ENCODE measurements at regions not wholly inside any gene's neighbourhood (a gene's known extent, or its start where the extent isn't known, plus 50 kb on each side); places are given as distances from the start of the nearest gene placed in this dataset.

DNA sequence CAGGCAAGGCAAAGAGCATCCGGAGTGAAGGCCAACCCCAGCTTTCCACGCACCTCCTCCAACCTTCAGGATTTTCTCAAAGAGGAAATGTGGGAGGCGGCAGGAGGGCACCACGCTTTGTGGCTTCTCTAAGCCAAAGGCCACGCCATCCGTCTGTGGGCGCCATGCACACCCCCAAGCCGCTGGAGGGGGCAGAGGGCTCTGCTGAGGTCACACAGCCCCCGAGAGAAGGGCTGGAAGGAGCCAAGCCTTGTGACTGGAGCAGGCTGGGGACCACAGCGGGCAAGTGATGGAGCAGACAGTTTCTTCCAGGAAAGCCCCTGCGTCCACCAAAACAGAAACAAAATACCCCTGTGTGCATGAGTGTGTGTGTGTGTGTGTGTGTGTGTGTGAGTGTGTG, 527.4 kb downstream of the BRD1 start:
- no peak for DNase-seq
- Histone ChIP-seq H3K4me3 (ENCODE audit: insufficient read depth, low read depth, low read length) (no peak overlapping the region), H3K9ac (ENCODE audit: low read depth, low read length) (no peak overlapping the region), H3K9me1 (ENCODE audit: insufficient read depth, low read length) (no peaks in the 10 kb centered on the region), H4K8ac (ENCODE audit: low read depth in 2 of 2, low read length in 2 of 2) (no peak overlapping the region), H3K79me1 (ENCODE audit: low read depth in 1 of 2, low read length in 2 of 2) (no peaks in the 10 kb centered on the region), H2AFZ (replicated peaks; ENCODE audit: low read length, poor library complexity) (no peak overlapping the region), H4K91ac (ENCODE audit: insufficient read depth, low read depth, low read length) (no peak overlapping the region), H2AK9ac (replicated peaks; ENCODE audit: low read depth, low read length, poor library complexity) (peak overlapping the region; percentile 9), H2BK120ac (ENCODE audit: low read depth, low read length) (no peak overlapping the region), H4K5ac (ENCODE audit: low read depth, low read length) (no peak overlapping the region), H3K4me1 (ENCODE audit: control insufficient read depth, insufficient read depth, low read length) (no peaks in the 10 kb centered on the region), H3K27me3 (ENCODE audit: control insufficient read depth, insufficient read depth, low read length) (no peaks in the 10 kb centered on the region), H2BK20ac (ENCODE audit: low read depth, low read length) (no peak overlapping the region), H3K23ac (ENCODE audit: low read depth, low read length) (no peak overlapping the region), H3K36me3 (ENCODE audit: control insufficient read depth, insufficient read depth, low read length) (no peaks in the 10 kb centered on the region), H3K18ac (ENCODE audit: low read depth, low read length) (no peak overlapping the region), H3K9me3 (ENCODE audit: control insufficient read depth, insufficient read depth, low read length) (peaks cover 78% of the 10 kb centered on the region), H2AK5ac (ENCODE audit: low read depth, low read length) (no peak overlapping the region), H2BK15ac (ENCODE audit: low read depth, low read length) (no peak overlapping the region), H3K4ac (ENCODE audit: low read depth, low read length) (no peak overlapping the region), H3K27ac (ENCODE audit: insufficient read depth, low read length) (no peak overlapping the region), H3K14ac (replicated peaks; ENCODE audit: low read depth, low read length) (no peak overlapping the region), H3K4me2 (ENCODE audit: low read depth, low read length) (no peak overlapping the region), H4K20me1 (ENCODE audit: insufficient read depth, low read length) (no peaks in the 10 kb centered on the region), H2BK5ac (ENCODE audit: low read depth, low read length, poor library complexity, severe bottlenecking) (no peak overlapping the region), H3K56ac (ENCODE audit: extremely low read depth, insufficient read depth, low read length) (no peak overlapping the region)
- intact Hi-C loops (cut with micrococcal nuclease) (no loop called here), dilution Hi-C loops (cut with HindIII; ENCODE audit: low sequenced_read_pairs, unreplicated experiment) (no loop called here), in situ Hi-C loops (cut with MboI; ENCODE audit: low sequenced_read_pairs) (no loop called here)
- ChIA-PET POLR2A (ENCODE audit: unreplicated experiment) (no interaction called here), CTCF (no interaction called here)
- no peak for TF ChIP-seq CEBPB (IDR thresholded peaks at IDR 0.05; ENCODE audit: low read depth, low read length)
- no peak for TF ChIP-seq CTCF (conservative IDR thresholded peaks at IDR 0.05; ENCODE audit: low read depth, low read length)
- no peak for TF ChIP-seq RAD21 (IDR thresholded peaks at IDR 0.05; ENCODE audit: low read length)
- TF ChIP-seq, protein P1, sequence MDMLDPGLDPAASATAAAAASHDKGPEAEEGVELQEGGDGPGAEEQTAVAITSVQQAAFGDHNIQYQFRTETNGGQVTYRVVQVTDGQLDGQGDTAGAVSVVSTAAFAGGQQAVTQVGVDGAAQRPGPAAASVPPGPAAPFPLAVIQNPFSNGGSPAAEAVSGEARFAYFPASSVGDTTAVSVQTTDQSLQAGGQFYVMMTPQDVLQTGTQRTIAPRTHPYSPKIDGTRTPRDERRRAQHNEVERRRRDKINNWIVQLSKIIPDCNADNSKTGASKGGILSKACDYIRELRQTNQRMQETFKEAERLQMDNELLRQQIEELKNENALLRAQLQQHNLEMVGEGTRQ (IDR thresholded peaks at IDR 0.05; ENCODE audit: low read depth, low read length) = no peak
- TF ChIP-seq SMC3 (IDR thresholded peaks at IDR 0.05; ENCODE audit: low read depth, low read length) = no peak
- TF ChIP-seq CHD1 (IDR thresholded peaks at IDR 0.05; ENCODE audit: low read depth, low read length) = no peak
- no peak for TF ChIP-seq NFE2L2 (IDR thresholded peaks at IDR 0.05; ENCODE audit: low read depth, low read length)
- TF ChIP-seq, protein P2, sequence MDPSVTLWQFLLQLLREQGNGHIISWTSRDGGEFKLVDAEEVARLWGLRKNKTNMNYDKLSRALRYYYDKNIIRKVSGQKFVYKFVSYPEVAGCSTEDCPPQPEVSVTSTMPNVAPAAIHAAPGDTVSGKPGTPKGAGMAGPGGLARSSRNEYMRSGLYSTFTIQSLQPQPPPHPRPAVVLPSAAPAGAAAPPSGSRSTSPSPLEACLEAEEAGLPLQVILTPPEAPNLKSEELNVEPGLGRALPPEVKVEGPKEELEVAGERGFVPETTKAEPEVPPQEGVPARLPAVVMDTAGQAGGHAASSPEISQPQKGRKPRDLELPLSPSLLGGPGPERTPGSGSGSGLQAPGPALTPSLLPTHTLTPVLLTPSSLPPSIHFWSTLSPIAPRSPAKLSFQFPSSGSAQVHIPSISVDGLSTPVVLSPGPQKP (IDR thresholded peaks at IDR 0.05; ENCODE audit: borderline replicate concordance, low read depth, low read length) = no peak
- no peak for TF ChIP-seq MAFK (IDR thresholded peaks at IDR 0.05; ENCODE audit: low read depth, low read length)
- no peak for TF ChIP-seq FOS (IDR thresholded peaks at IDR 0.05; ENCODE audit: low read depth, low read length)
- TF ChIP-seq RFX5 (IDR thresholded peaks at IDR 0.05; ENCODE audit: low read depth, low read length) = no peak
- BruUV-seq (replicated peaks) = no TSS peak
- no peak for ATAC-seq (ENCODE audit: low read depth)
- WGBS, 2 experiments (ENCODE audit: extremely low coverage in 2 of 2, insufficient read length in 1 of 2) = no CpG with 5 or more reads among the region's 11 CpGs

Data from IMR-90 (cell line).